GM12872 (cell line): ENCODE measurements at regions not wholly inside any gene's neighbourhood (a gene's known extent, or its start where the extent isn't known, plus 50 kb on each side); places are given as distances from the start of the nearest gene placed in this dataset.
A peak's percentile ranks its signal among the peaks of the same experiment; 100 is the strongest.

Experiments used
- CTCF ChIP-seq: IDR thresholded peaks from 3 replicates; pipeline ENCODE4 v1.5.1; 2011; ENCODE audit warnings: low read depth, mild to moderate bottlenecking, low read length, moderate library complexity; ENCODE audit not compliant: insufficient read depth

GRCh38 chr3:159761848-159762635 lies 226.6 kb upstream of the IL12A start:
- no peak for TF ChIP-seq CTCF

GRCh38 chr3:159763011-159763601 lies 225.5 kb upstream of the IL12A start:
- 0 out of 3 replicates have a peak, but pooled peaks have one; percentile 12 for TF ChIP-seq CTCF

- no peak; the same call in 2 of the 3 replicates for TF ChIP-seq CTCF
These were observed 224.8 kb upstream of the IL12A start for GRCh38 chr3:159763602-159764489.

GRCh38 chr3:159764490-159765029 lies 224.1 kb upstream of the IL12A start:
- no peak for TF ChIP-seq CTCF

GRCh38 chr3:159765030-159765859 lies 223.4 kb upstream of the IL12A start:
- no peak for TF ChIP-seq CTCF

- no peak for TF ChIP-seq CTCF
These were observed 222.8 kb upstream of the IL12A start for GRCh38 chr3:159765860-159766294.
